NCI-H2227 (cell line): ENCODE measurements at regions not wholly inside any gene's neighbourhood (a gene's known extent, or its start where the extent isn't known, plus 50 kb on each side); places are given as distances from the start of the nearest gene placed in this dataset.
"Not testable (repeated sequence)": the region's sequence is repeated elsewhere in the genome, so short reads cannot be mapped to it uniquely, and the experiment has no call there.

Source experiments
- DNase-seq: peaks from one replicate; lab custom pipeline; 2025; ENCODE audit not compliant: unreplicated experiment; lab: John Stamatoyannopoulos, UW

GRCh38 chr2:175688243-175688642 is 313.8 kb downstream of the LNPK start:
- peak; percentile 38 for DNase-seq

- peak; percentile 60 for DNase-seq
These were observed 314.6 kb downstream of the LNPK start for GRCh38 chr2:175687465-175687864.

- no peak for DNase-seq
These were observed 316.1 kb downstream of the LNPK start for GRCh38 chr2:175686002-175686401.

- no peak for DNase-seq
These were observed 317.6 kb downstream of the LNPK start for GRCh38 chr2:175684466-175684865.

- no peak for DNase-seq
These were observed 322.3 kb downstream of the LNPK start for GRCh38 chr2:175679728-175680127.

DNA sequence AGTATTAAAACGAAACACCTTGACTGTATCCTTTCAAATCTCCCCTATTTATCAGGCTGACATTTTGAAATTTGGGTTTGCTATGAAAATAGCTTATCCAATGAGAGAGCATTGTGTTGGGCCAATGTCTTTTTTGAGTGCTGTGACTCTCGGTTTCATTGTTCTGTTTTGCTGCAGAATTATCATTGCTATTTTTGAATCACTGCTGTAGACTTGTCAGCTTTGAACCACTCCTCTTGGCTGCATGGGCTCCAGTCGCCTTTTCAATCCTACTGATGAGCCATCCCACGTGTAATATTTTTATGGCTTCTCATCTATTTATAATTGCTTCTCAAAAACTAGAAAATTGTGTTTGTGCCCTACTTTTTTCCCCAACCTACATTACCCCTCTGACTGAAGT is 322.8 kb downstream of the LNPK start:
- DNase-seq: no peak

GRCh38 chr2:175677880-175678279 is 324.2 kb downstream of the LNPK start:
- peak; percentile 60 for DNase-seq

GRCh38 chr2:175676813-175677212 is 325.3 kb downstream of the LNPK start:
- peak; percentile 20 for DNase-seq

DNA sequence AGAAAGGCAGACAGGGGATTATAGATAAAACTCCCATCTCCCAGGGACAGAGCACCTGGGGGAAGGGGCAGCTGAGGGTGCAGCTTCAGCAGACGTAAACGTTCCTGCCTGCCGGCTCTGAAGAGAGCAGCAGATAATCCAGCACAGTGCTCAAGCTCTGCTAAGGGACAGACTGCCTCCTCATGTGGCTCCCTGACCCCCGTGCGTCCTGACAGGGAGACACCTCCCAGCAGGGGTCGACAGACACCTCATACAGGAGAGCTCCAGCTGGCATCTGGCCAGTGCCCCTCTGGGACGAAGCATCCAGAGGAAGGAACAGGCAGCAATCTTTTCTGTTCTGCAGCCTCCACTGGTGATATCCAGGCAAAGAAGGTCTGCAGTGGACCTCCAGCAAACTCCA is 333.3 kb downstream of the LNPK start:
- not testable (repeated sequence) for DNase-seq

DNA sequence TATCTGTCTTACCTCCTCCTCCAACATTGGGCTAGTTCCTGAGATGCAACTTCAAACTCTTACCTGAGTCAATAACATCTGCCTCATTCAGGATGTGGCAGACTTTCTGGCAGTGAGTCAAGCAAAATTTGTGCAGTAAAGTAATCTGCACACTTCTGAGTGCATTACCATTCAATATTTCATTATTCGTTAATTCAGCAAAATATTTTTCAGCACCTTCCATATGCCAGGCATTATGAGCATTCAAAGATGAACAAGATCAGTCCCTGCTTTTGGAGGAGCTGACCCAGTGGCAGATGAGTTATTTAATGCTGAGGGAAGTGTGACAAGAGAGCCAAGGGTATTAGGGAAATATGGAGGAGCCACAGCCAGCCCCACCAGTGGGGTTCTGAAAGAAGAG is 339.7 kb downstream of the LNPK start:
- DNase-seq: no peak

GRCh38 chr2:175648577-175649063 is 353.4 kb downstream of the LNPK start:
- DNase-seq: no peak

DNA sequence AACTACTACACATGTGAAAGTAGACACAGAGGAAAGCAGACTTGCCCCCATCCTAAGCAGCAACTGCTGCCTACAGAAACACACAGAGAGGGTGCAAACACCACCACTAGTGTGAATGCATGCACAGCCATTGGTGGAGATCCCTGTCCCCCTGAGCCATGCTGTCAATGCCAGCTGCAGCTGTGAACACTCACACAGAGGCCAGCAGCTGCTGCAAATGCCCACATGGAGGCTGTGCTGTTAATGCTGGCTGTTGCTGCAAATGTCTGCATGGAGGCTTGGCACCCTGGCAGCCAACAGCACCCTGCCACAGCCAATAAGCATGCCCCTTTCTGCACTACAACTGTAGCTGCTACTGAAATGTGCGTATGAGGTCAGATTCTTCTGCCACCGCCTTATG is 355.0 kb downstream of the LNPK start:
- no peak for DNase-seq

GRCh38 chr2:175640655-175641054 is 361.4 kb downstream of the LNPK start:
- DNase-seq: no peak

- no peak for DNase-seq
These were observed 368.8 kb downstream of the LNPK start for GRCh38 chr2:175633227-175633626.

- DNase-seq: no peak
These were observed 370.8 kb downstream of the LNPK start for GRCh38 chr2:175631245-175631623.

DNA sequence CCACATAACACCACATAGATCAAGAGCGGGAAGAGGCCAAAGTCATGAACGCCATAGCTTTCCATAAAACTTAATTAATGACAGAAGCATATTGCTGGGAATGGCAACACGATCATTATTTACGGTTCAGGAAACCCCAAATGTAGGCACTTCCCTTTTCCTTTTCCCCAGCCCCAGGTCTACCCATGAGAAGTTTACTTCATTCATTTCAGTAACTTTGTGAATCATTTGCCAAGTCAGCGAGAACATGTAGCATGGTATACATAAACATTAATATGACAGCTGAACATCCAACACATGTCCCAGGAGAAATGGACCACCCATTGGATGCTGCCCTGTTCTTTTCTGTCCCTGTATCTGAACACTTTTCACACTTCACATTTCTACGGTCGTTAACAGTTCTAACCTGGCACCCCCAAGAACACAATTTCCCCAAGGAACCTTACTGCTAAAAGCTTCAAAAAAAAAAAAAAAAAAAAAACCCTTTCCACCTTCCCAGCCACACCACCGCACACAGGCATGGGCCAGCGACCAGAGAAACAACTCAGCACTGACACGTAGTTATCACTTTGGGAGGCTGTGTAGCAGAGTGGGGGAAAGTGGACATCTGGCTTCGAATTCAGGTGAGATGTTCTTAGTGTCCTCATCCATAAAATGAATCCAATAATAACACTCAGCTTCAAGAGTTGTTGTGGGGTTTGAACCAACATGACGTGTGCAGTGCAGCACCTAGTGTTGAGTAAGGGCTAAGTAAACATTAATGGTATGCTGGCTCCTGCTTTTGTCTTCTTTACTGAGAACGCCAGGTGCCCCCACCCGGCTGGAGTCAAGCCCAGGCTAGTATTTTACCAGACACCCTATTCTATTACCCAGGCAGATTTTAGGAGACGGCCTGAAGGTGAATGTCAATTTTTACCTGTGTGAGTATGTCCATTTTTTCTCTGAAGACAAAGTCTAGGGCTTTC is 371.5 kb downstream of the LNPK start:
- no peak for DNase-seq

GRCh38 chr2:175628243-175628642 is 373.8 kb downstream of the LNPK start:
- DNase-seq: no peak

GRCh38 chr2:175627405-175627804 is 374.7 kb downstream of the LNPK start:
- no peak for DNase-seq

- no peak for DNase-seq
These were observed 375.3 kb downstream of the LNPK start for GRCh38 chr2:175626796-175627195.

GRCh38 chr2:175624785-175625184 is 377.3 kb downstream of the LNPK start:
- no peak for DNase-seq

DNA sequence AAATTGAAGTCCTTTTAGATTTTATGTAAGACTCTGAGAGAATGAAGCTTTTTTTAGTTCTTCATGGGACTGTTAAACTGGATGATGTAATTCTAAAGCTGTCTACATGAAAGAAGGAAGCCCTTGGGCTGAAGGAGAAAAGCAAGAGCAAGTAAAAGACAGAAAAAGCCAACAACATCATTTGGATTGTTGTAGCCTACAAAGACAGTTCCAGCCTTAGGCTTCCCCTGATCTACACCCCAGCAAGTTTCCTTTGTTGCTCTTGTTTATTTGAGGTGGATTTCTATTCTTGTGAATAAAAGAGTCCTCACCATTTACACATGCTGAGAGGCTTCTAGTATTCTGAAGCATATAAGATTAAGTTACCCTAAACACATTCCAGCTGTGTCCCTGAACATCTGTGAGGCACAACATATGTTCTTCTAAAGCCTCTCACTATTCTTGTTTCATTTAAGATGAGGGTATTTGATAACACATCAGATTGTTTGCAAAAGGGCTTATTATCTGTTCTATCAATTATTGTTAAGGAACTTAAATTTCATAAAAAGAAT is 377.8 kb downstream of the LNPK start:
- no peak for DNase-seq

- no peak for DNase-seq
These were observed 380.2 kb downstream of the LNPK start for GRCh38 chr2:175621821-175622220.
